OCI-LY3 (cell line): ENCODE measurements at regions not wholly inside any gene's neighbourhood (a gene's known extent, or its start where the extent isn't known, plus 50 kb on each side); places are given as distances from the start of the nearest gene placed in this dataset.

ENCODE experiments used
- H2AFZ ChIP-seq: fragments of 200-600, 300-600 bp; shearing (Covaris generic); 2 replicates; pipeline ENCODE4 v1.6.0; 2014; ENCODE audit warnings: antibody characterized with exemption, low read depth, low read length
- H3K27ac ChIP-seq: fragments of 200-600, 300-600 bp; sonication (generic); 2 replicates; pipeline ENCODE4 v1.5.1; 2014; ENCODE audit warnings: mild to moderate bottlenecking, low read length, moderate library complexity, mixed read lengths
- H3K27me3 ChIP-seq: fragments of 200-600, 300-600 bp; sonication (generic); 2 replicates; pipeline ENCODE4 v1.6.1; 2014; ENCODE audit warnings: low read depth, low read length, mixed read lengths
- H3K36me3 ChIP-seq: fragments of 200-600, 300-600 bp; sonication (generic); replicated peaks from 2 replicates; pipeline ENCODE3; 2014; ENCODE audit warnings: low read depth, low read length, mixed read lengths
- H3K4me1 ChIP-seq: fragments of 300-600, 200-600 bp; sonication (generic); 2 replicates; pipeline ENCODE4 v1.6.1; 2014; ENCODE audit warnings: low read length, mixed read lengths
- H3K4me2 ChIP-seq: fragments of 200-600, 300-600 bp; sonication (generic); 2 replicates; pipeline ENCODE4 v1.6.1; 2014; ENCODE audit warnings: low read length, mixed read lengths
- H3K4me3 ChIP-seq: fragments of 300-600, 200-600 bp; sonication (generic); 2 replicates; pipeline ENCODE4 v1.5.1; 2014; ENCODE audit warnings: antibody characterized with exemption, mild to moderate bottlenecking, low read length, moderate library complexity
- H3K79me2 ChIP-seq: fragments of 300-600, 200-600 bp; shearing (Covaris generic); 2 replicates; pipeline ENCODE4 v1.6.1; 2014; ENCODE audit warnings: mild to moderate bottlenecking, low read length, mixed read lengths
- H3K9ac ChIP-seq: fragments of 300-600, 200-600 bp; shearing (Covaris generic); 2 replicates; pipeline ENCODE4 v1.6.0; 2014; ENCODE audit warnings: mild to moderate bottlenecking, low read length, moderate library complexity
- H3K9me3 ChIP-seq: fragments of 200-600, 300-600 bp; shearing (Covaris generic); 2 replicates; pipeline ENCODE4 v1.6.1; 2014; ENCODE audit warnings: low read length, mixed read lengths; ENCODE audit not compliant: insufficient read depth
- H4K20me1 ChIP-seq: fragments of 200-600, 300-600 bp; sonication (generic); 2 replicates; pipeline ENCODE4 v1.6.1; 2016; ENCODE audit warnings: low read length, mixed read lengths; ENCODE audit not compliant: insufficient read depth
- CTCF ChIP-seq: fragments of 200-600, 300-600 bp; sonication (generic); IDR thresholded peaks from 2 replicates; pipeline ENCODE4 v1.5.1; 2014; ENCODE audit warnings: antibody characterized with exemption, low read length, low read depth
- EZH2phosphoT487 ChIP-seq: fragments of 200-600 bp; shearing (Covaris generic); IDR thresholded peaks from 2 replicates; pipeline ENCODE4 v1.6.1; 2018; ENCODE audit warnings: antibody characterized with exemption, mixed run types, low read depth

GRCh38 chr7:63028376-63029206 is 970.1 kb upstream of the ZNF722 start:
- no peaks in the 10 kb centered on the region; the same call in 1 of the 2 replicates for H3K9me3 ChIP-seq
- no peaks in the 10 kb centered on the region for H3K36me3 ChIP-seq
- no peak overlapping the region for H2AFZ ChIP-seq
- H3K4me1 ChIP-seq = no peaks in the 10 kb centered on the region
- H3K79me2 ChIP-seq = no peaks in the 10 kb centered on the region
- no peaks in the 10 kb centered on the region for H4K20me1 ChIP-seq
- no peak overlapping the region for H3K4me2 ChIP-seq
- H3K9ac ChIP-seq = no peak overlapping the region
- H3K4me3 ChIP-seq = no peak overlapping the region
- TF ChIP-seq EZH2phosphoT487 = no peak
- no peak for TF ChIP-seq CTCF
- no peaks in the 10 kb centered on the region for H3K27me3 ChIP-seq
- no peak overlapping the region for H3K27ac ChIP-seq

GRCh38 chr7:63029207-63029522 is 969.5 kb upstream of the ZNF722 start:
- H3K27ac ChIP-seq = no peak overlapping the region
- no peak overlapping the region for H3K4me2 ChIP-seq
- no peaks in the 10 kb centered on the region for H4K20me1 ChIP-seq
- TF ChIP-seq CTCF (no peak), EZH2phosphoT487 (no peak)
- H3K4me1 ChIP-seq = no peaks in the 10 kb centered on the region
- H3K9ac ChIP-seq = no peak overlapping the region
- H3K36me3 ChIP-seq = no peaks in the 10 kb centered on the region
- H3K4me3 ChIP-seq = no peak overlapping the region
- no peaks in the 10 kb centered on the region for H3K27me3 ChIP-seq
- H3K79me2 ChIP-seq = no peaks in the 10 kb centered on the region
- no peaks in the 10 kb centered on the region; the same call in 1 of the 2 replicates for H3K9me3 ChIP-seq
- no peak overlapping the region for H2AFZ ChIP-seq

- no peak overlapping the region for H2AFZ ChIP-seq
- no peaks in the 10 kb centered on the region; the same call in 1 of the 2 replicates for H3K9me3 ChIP-seq
- no peak overlapping the region for H3K4me2 ChIP-seq
- TF ChIP-seq EZH2phosphoT487 = no peak
- TF ChIP-seq CTCF = no peak
- no peak overlapping the region for H3K27ac ChIP-seq
- no peaks in the 10 kb centered on the region for H4K20me1 ChIP-seq
- no peaks in the 10 kb centered on the region for H3K27me3 ChIP-seq
- no peak overlapping the region for H3K4me3 ChIP-seq
- no peaks in the 10 kb centered on the region for H3K36me3 ChIP-seq
- no peaks in the 10 kb centered on the region for H3K79me2 ChIP-seq
- no peaks in the 10 kb centered on the region for H3K4me1 ChIP-seq
- H3K9ac ChIP-seq = no peak overlapping the region
Measured at GRCh38 chr7:63030061-63030460, 968.6 kb upstream of the ZNF722 start.

GRCh38 chr7:63031838-63032436 is 966.7 kb upstream of the ZNF722 start:
- Histone ChIP-seq H3K36me3 (no peaks in the 10 kb centered on the region), H3K4me3 (no peak overlapping the region), H2AFZ (no peak overlapping the region), H3K27ac (no peak overlapping the region), H3K79me2 (no peaks in the 10 kb centered on the region), H3K9ac (no peak overlapping the region), H3K4me2 (no peak overlapping the region), H3K9me3 (no peaks in the 10 kb centered on the region; the same call in 1 of the 2 replicates), H3K27me3 (no peaks in the 10 kb centered on the region), H3K4me1 (no peaks in the 10 kb centered on the region), H4K20me1 (no peaks in the 10 kb centered on the region)
- no peak for TF ChIP-seq CTCF
- TF ChIP-seq EZH2phosphoT487 = no peak
